Mesendoderm (in vitro differentiated cells): ENCODE measurements at regions not wholly inside any gene's neighbourhood (a gene's known extent, or its start where the extent isn't known, plus 50 kb on each side); places are given as distances from the start of the nearest gene placed in this dataset.

Experiments used
- DNase-seq: peaks from one replicate; pipeline ENCODE4 v3.0.0; 2013
- H2AK5ac ChIP-seq: 2 replicates; pipeline ENCODE4 v1.6.1; 2013; ENCODE audit warnings: low read length, inconsistent platforms
- H2BK120ac ChIP-seq: 2 replicates; pipeline ENCODE4 v1.6.1; 2013; ENCODE audit warnings: low read depth, mild to moderate bottlenecking, low read length, moderate library complexity, mixed read lengths
- H2BK15ac ChIP-seq: replicated peaks from 2 replicates; pipeline ENCODE4 v1.6.1; 2013; ENCODE audit warnings: low read depth, mild to moderate bottlenecking, moderate library complexity
- H2BK5ac ChIP-seq: 2 replicates; pipeline ENCODE4 v1.6.1; 2013; ENCODE audit warnings: low read length, inconsistent platforms
- H3K18ac ChIP-seq: 2 replicates; pipeline ENCODE4 v1.6.1; 2013; ENCODE audit warnings: mild to moderate bottlenecking, low read length, mixed read lengths
- H3K23ac ChIP-seq: one replicate; pipeline ENCODE4 v1.6.1; 2013; ENCODE audit warnings: low read length
- H3K27ac ChIP-seq: 2 replicates; pipeline ENCODE4 v1.5.1; 2013; ENCODE audit warnings: low read depth, mild to moderate bottlenecking, inconsistent platforms, low read length, moderate library complexity
- H3K27me3 ChIP-seq: 2 replicates; pipeline ENCODE4 v1.6.1; 2013; ENCODE audit warnings: low read length, control low read depth, mild to moderate bottlenecking, inconsistent platforms; ENCODE audit not compliant: insufficient read depth, poor library complexity
- H3K36me3 ChIP-seq: 2 replicates; pipeline ENCODE4 v1.6.1; 2013; ENCODE audit warnings: low read length, inconsistent platforms; ENCODE audit not compliant: control insufficient read depth, insufficient read depth
- H3K4ac ChIP-seq: one replicate; pipeline ENCODE4 v1.6.1; 2013; ENCODE audit warnings: low read depth, mild to moderate bottlenecking, low read length, moderate library complexity
- H3K4me1 ChIP-seq: 2 replicates; pipeline ENCODE4 v1.6.1; 2013; ENCODE audit warnings: low read depth, low read length, inconsistent platforms; ENCODE audit not compliant: control insufficient read depth
- H3K4me2 ChIP-seq: 2 replicates; pipeline ENCODE4 v1.6.1; 2013; ENCODE audit warnings: low read length
- H3K4me3 ChIP-seq: 2 replicates; pipeline ENCODE4 v1.5.1; 2013; ENCODE audit warnings: mild to moderate bottlenecking, low read length
- H3K56ac ChIP-seq: one replicate; pipeline ENCODE4 v1.6.1; 2013; ENCODE audit warnings: low read length
- H3K79me1 ChIP-seq: 2 replicates; pipeline ENCODE4 v1.6.1; 2013; ENCODE audit warnings: low read length, inconsistent platforms
- H3K79me2 ChIP-seq: 2 replicates; pipeline ENCODE4 v1.6.1; 2013; ENCODE audit warnings: mild to moderate bottlenecking, low read length; ENCODE audit not compliant: control insufficient read depth, insufficient read depth
- H3K9ac ChIP-seq: 2 replicates; pipeline ENCODE4 v1.6.1; 2013; ENCODE audit warnings: low read length, inconsistent platforms
- H4K5ac ChIP-seq: one replicate; pipeline ENCODE4 v1.6.1; 2013; ENCODE audit warnings: low read length
- H4K8ac ChIP-seq: one replicate; pipeline ENCODE4 v1.6.1; 2013; ENCODE audit warnings: low read depth, mild to moderate bottlenecking, control low read depth, low read length, moderate library complexity
- WGBS: extraction: QIAGEN DNeasy Blood & Tissue Kit; methylation state at CpG from one replicate; pipeline ENCODE4 v1.1.7; 2013; ENCODE audit warnings: low lambda C conversion rate, missing lambda C conversion rate; ENCODE audit not compliant: insufficient coverage; ENCODE audit errors: extremely low coverage; 5-methylcytosine and 5-hydroxymethylcytosine counted together

DNA sequence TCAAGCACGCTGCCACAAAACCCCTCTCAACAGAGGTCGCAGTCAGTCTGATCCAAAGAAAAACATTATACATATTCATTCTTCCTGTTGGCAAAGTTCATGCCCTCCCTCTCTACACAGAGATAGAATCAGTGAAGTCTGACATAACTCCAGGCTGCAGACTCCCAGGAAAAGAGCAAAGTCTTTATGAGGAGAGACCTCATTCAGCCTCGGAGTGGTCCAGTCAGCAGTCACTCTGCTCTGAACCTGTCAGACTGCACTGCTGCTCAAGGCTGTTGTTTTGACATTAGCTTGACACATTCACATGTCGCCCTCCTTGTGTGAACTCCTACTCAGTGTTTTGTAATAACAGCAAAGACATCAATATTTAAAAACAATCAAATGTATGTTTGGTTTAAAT lies 241.2 kb upstream of the G2E3 start:
- Histone ChIP-seq H3K27ac (no peak overlapping the region), H3K79me2 (no peaks in the 10 kb centered on the region), H3K23ac (no peak overlapping the region), H3K4me1 (no peaks in the 10 kb centered on the region), H3K56ac (no peak overlapping the region), H3K4me2 (no peak overlapping the region), H3K4ac (no peak overlapping the region), H3K4me3 (no peak overlapping the region), H4K8ac (no peak overlapping the region), H4K5ac (no peak overlapping the region), H3K18ac (no peak overlapping the region), H2BK120ac (no peak overlapping the region), H2AK5ac (no peak overlapping the region), H2BK5ac (no peak overlapping the region), H3K9ac (no peak overlapping the region), H3K36me3 (no peaks in the 10 kb centered on the region), H3K27me3 (no peaks in the 10 kb centered on the region), H2BK15ac (no peak overlapping the region), H3K79me1 (no peaks in the 10 kb centered on the region)
- no CpG with 5 or more reads among the region's 4 CpGs for WGBS
- DNase-seq, result no peak

DNA sequence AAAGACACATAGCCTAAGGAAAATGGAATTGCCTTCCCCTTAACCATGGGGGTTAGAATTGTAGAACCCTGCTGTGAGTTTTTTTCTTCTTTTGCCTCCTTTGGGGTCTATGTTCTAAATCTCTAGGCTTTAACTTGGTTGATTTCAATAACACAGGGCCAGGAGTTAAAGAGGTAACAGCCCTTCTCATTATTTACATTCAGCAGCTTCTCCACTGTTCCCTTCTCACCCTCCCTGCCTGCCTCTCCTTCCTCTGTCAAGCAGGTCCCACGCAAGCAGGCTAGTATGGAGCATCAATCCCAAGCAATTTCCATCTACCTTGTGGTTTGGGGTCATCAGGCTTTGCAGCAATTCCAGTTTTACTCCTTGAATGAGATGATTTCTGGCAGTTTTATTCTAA lies 236.1 kb upstream of the G2E3 start:
- Histone ChIP-seq H3K23ac (no peak overlapping the region), H3K79me2 (no peaks in the 10 kb centered on the region), H3K79me1 (no peaks in the 10 kb centered on the region), H3K4ac (no peak overlapping the region), H2AK5ac (no peak overlapping the region), H3K4me3 (no peak overlapping the region), H2BK120ac (no peak overlapping the region), H3K56ac (no peak overlapping the region), H4K8ac (no peak overlapping the region), H2BK5ac (no peak overlapping the region), H3K4me1 (no peaks in the 10 kb centered on the region), H3K9ac (no peak overlapping the region), H3K4me2 (no peak overlapping the region), H3K27ac (no peak overlapping the region), H3K18ac (no peak overlapping the region), H2BK15ac (no peak overlapping the region), H3K36me3 (no peaks in the 10 kb centered on the region), H3K27me3 (no peaks in the 10 kb centered on the region), H4K5ac (no peak overlapping the region)
- no CpG with 5 or more reads among the region's 1 CpG for WGBS
- DNase-seq, result no peak

DNA sequence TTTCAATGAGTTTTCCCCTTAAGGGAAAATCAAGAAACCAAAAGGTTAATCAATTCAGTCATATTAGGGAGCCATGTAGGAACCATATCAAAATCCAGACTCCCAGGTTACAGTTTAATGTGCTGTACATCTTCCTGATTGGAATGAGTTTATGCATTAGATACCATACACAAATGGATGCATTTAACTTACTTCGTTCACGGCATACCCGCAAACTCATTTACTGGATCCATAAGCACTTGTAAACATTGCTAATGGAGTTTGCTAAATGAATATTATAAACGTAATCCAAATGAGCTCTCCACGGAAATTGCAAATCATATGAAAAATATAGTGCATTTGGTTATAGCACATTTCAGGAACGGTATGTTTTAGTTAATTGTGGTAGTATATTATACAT lies 228.9 kb upstream of the G2E3 start:
- H3K36me3 ChIP-seq, result no peaks in the 10 kb centered on the region
- DNase-seq, result no peak
- no peak overlapping the region for H3K27ac ChIP-seq
- no peak overlapping the region for H2BK120ac ChIP-seq
- no peaks in the 10 kb centered on the region for H3K79me1 ChIP-seq
- H2AK5ac ChIP-seq, result no peak overlapping the region
- H3K18ac ChIP-seq, result no peak overlapping the region
- H2BK5ac ChIP-seq, result no peak overlapping the region
- H3K79me2 ChIP-seq, result no peaks in the 10 kb centered on the region
- no peak overlapping the region for H3K23ac ChIP-seq
- H4K5ac ChIP-seq, result no peak overlapping the region
- no peak overlapping the region for H3K4ac ChIP-seq
- no peak overlapping the region for H3K4me2 ChIP-seq
- H3K27me3 ChIP-seq, result no peaks in the 10 kb centered on the region
- no peak overlapping the region for H4K8ac ChIP-seq
- no peak overlapping the region for H2BK15ac ChIP-seq
- no peak overlapping the region for H3K9ac ChIP-seq
- no CpG with 5 or more reads among the region's 6 CpGs for WGBS
- H3K4me3 ChIP-seq, result no peak overlapping the region
- H3K4me1 ChIP-seq, result no peaks in the 10 kb centered on the region
- H3K56ac ChIP-seq, result no peak overlapping the region

DNA sequence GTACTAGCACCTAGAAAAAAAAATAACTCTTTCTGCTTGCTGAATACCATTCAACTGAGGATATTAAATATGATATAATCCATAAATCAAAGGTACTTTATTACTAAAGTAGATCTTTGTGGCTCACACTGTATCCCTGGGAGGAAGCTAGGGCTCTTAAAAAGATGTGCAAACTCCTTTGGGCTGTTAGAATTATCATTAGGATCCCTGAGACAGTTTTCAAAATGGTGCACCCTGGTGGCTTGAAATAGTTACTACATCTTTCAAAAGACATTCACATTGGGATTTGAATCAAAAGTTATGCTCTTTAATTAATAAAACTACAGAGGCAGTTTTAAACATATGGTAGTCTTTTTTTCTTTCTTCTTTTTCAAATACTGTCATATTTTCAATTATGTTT lies 228.5 kb upstream of the G2E3 start:
- H4K8ac ChIP-seq, result no peak overlapping the region
- H2BK5ac ChIP-seq, result no peak overlapping the region
- no peak for DNase-seq
- no peaks in the 10 kb centered on the region for H3K27me3 ChIP-seq
- H3K4me1 ChIP-seq, result no peaks in the 10 kb centered on the region
- no peaks in the 10 kb centered on the region for H3K36me3 ChIP-seq
- H3K18ac ChIP-seq, result no peak overlapping the region
- no peak overlapping the region for H2AK5ac ChIP-seq
- no peak overlapping the region for H3K4ac ChIP-seq
- no peaks in the 10 kb centered on the region for H3K79me2 ChIP-seq
- H3K23ac ChIP-seq, result no peak overlapping the region
- no peak overlapping the region for H2BK120ac ChIP-seq
- no peak overlapping the region for H3K4me2 ChIP-seq
- no peak overlapping the region for H4K5ac ChIP-seq
- H3K56ac ChIP-seq, result no peak overlapping the region
- H2BK15ac ChIP-seq, result no peak overlapping the region
- no peak overlapping the region for H3K27ac ChIP-seq
- no peak overlapping the region for H3K9ac ChIP-seq
- H3K4me3 ChIP-seq, result no peak overlapping the region
- no peaks in the 10 kb centered on the region for H3K79me1 ChIP-seq

DNA sequence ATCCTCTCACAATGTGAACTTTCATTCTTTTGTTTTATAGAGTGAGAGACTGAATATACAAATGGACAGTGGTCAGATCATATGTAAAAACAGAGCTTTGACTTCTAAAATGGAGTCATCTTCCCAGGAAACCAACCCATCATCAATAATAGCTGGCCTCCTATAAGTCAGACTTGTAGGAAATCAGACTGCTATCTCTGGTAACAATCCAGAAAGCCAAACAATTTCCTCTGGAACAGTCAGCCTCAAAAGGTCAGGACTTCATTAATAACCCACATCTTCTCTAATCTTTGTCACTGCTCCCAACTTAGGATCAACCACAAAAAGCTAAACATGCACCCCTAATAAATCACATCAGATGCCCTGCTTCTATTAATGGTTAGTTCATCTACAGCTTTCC lies 227.9 kb upstream of the G2E3 start:
- no peak overlapping the region for H3K9ac ChIP-seq
- no peaks in the 10 kb centered on the region for H3K4me1 ChIP-seq
- H3K18ac ChIP-seq, result no peak overlapping the region
- H3K79me2 ChIP-seq, result no peaks in the 10 kb centered on the region
- no peak overlapping the region for H2BK15ac ChIP-seq
- no peak overlapping the region for H4K5ac ChIP-seq
- no peak overlapping the region for H3K4me2 ChIP-seq
- no peak overlapping the region for H3K4me3 ChIP-seq
- no peak overlapping the region for H4K8ac ChIP-seq
- H2BK5ac ChIP-seq, result no peak overlapping the region
- H3K4ac ChIP-seq, result no peak overlapping the region
- no peak overlapping the region for H3K56ac ChIP-seq
- H2BK120ac ChIP-seq, result no peak overlapping the region
- no peak overlapping the region for H3K23ac ChIP-seq
- no peaks in the 10 kb centered on the region for H3K27me3 ChIP-seq
- H3K36me3 ChIP-seq, result no peaks in the 10 kb centered on the region
- no peak overlapping the region for H3K27ac ChIP-seq
- no peak for DNase-seq
- no peaks in the 10 kb centered on the region for H3K79me1 ChIP-seq
- H2AK5ac ChIP-seq, result no peak overlapping the region

DNA sequence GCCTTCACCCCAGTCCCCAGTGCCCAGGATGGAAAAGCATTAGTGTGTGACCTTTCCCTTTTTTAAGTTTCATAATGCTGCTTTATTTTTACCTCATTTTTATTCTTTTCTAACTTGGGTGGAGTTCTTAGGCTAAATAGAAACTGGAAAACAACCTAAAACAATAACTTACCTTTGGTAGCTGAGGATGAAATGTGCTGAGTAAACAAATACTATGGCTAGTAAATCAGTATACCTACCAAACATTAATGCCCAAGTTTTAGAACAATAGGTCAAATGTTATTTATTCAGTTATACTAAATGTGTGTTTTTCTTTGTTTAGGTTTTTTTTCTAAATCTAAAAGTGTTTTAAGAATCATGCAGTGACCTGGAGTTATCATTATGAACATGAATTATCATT lies 226.6 kb upstream of the G2E3 start:
- Histone ChIP-seq H4K8ac (no peak overlapping the region), H3K9ac (no peak overlapping the region), H3K27ac (no peak overlapping the region), H3K4ac (no peak overlapping the region), H3K4me1 (no peaks in the 10 kb centered on the region), H3K79me2 (no peaks in the 10 kb centered on the region), H3K18ac (no peak overlapping the region), H3K27me3 (no peaks in the 10 kb centered on the region), H2BK5ac (no peak overlapping the region), H3K36me3 (no peaks in the 10 kb centered on the region), H2BK120ac (no peak overlapping the region), H3K23ac (no peak overlapping the region), H3K79me1 (no peaks in the 10 kb centered on the region), H4K5ac (no peak overlapping the region), H3K56ac (no peak overlapping the region), H3K4me2 (no peak overlapping the region), H2AK5ac (no peak overlapping the region), H2BK15ac (no peak overlapping the region), H3K4me3 (no peak overlapping the region)
- DNase-seq, result no peak
